PC-3 (cell line): ENCODE measurements at regions not wholly inside any gene's neighbourhood (a gene's known extent, or its start where the extent isn't known, plus 50 kb on each side); places are given as distances from the start of the nearest gene placed in this dataset.

Source experiments
- ATAC-seq: fragments of 200-7000 bp; cut with Tn5 transposase; 2 replicates; pipeline ENCODE4 v1.9.1; 2020; ENCODE audit warnings: mild to moderate bottlenecking, moderate library complexity
- BruUV-seq: library from RNA; stranded (reverse); fragments of 400-500 nt; replicated peaks from 2 replicates; lab custom pipeline; 2021; lab: Mats Ljungman, UMichigan
- CTCF ChIA-PET: fragments of 300-600 bp; sonication (Branson Sonifier 250); formaldehyde crosslinking; loops from one replicate; lab custom pipeline; 2022; ENCODE audit warnings: antibody characterized with exemption; lab: Charles Lee
- POLR2A ChIA-PET: fragments of 300-600 bp; sonication (Branson Sonifier 250); formaldehyde crosslinking; loops from one replicate; lab custom pipeline; 2022; ENCODE audit warnings: antibody characterized with exemption; ENCODE audit not compliant: unreplicated experiment; lab: Charles Lee
- DNase-seq: peaks from one replicate; pipeline ENCODE4 v3.0.0-alpha.2; 2015
- H2AFZ ChIP-seq: fragments of 300-600 bp; sonication (generic); 2 replicates; pipeline ENCODE4 v1.6.0; 2016; ENCODE audit warnings: antibody characterized with exemption, low read length
- H3F3A ChIP-seq: fragments of 300-600 bp; sonication (generic); one replicate; pipeline ENCODE4 v1.6.0; 2017; ENCODE audit warnings: antibody characterized with exemption, low read length, control low read depth, mild to moderate bottlenecking; ENCODE audit not compliant: unreplicated experiment
- H3K27ac ChIP-seq: fragments of 300-600 bp; sonication (generic); 2 replicates; pipeline ENCODE4 v1.5.1; 2016; ENCODE audit warnings: mild to moderate bottlenecking, low read length
- H3K27me3 ChIP-seq: fragments of 300-600 bp; sonication (generic); 2 replicates; pipeline ENCODE4 v1.6.1; 2016; ENCODE audit warnings: low read length, mixed read lengths
- H3K36me3 ChIP-seq: fragments of 300-600 bp; sonication (generic); 2 replicates; pipeline ENCODE4 v1.6.1; 2016; ENCODE audit warnings: low read depth, mixed run types, low read length, mixed read lengths
- H3K4me1 ChIP-seq: fragments of 300-600 bp; sonication (generic); 2 replicates; pipeline ENCODE4 v1.5.1; 2016; ENCODE audit warnings: low read length; ENCODE audit not compliant: insufficient read depth
- H3K4me2 ChIP-seq: fragments of 300-600 bp; sonication (generic); 2 replicates; pipeline ENCODE4 v1.6.0; 2016; ENCODE audit warnings: low read length
- H3K4me3 ChIP-seq: fragments of 300-600 bp; sonication (generic); 2 replicates; pipeline ENCODE4 v1.5.1; 2016; ENCODE audit warnings: mild to moderate bottlenecking, low read length, mixed read lengths
- H3K79me2 ChIP-seq: fragments of 300-600 bp; sonication (generic); 2 replicates; pipeline ENCODE4 v1.6.1; 2017; ENCODE audit warnings: low read length, mixed read lengths
- H3K9ac ChIP-seq: fragments of 300-600 bp; sonication (generic); 2 replicates; pipeline ENCODE4 v1.6.0; 2016; ENCODE audit warnings: mild to moderate bottlenecking, low read length
- H3K9me2 ChIP-seq: fragments of 300-600 bp; sonication (generic); replicated peaks from 2 replicates; pipeline ENCODE4 v1.6.1; 2016; ENCODE audit warnings: mixed run types, low read length, mixed read lengths
- H3K9me3 ChIP-seq: fragments of 300-600 bp; sonication (generic); 2 replicates; pipeline ENCODE4 v1.6.1; 2016; ENCODE audit warnings: low read length, mixed read lengths
- H4K20me1 ChIP-seq: fragments of 300-600 bp; sonication (generic); 2 replicates; pipeline ENCODE4 v1.6.1; 2016; ENCODE audit warnings: low read length, mixed read lengths
- EZH2 ChIP-seq: fragments of 300-600 bp; sonication (generic); IDR thresholded peaks from one replicate; pipeline ENCODE4 v1.6.1; 2017; ENCODE audit warnings: antibody characterized with exemption, mild to moderate bottlenecking, low read length; ENCODE audit not compliant: unreplicated experiment
- EZH2phosphoT487 ChIP-seq: fragments of 300-600 bp; sonication (generic); IDR thresholded peaks from 2 replicates; pipeline ENCODE4 v1.6.1; 2018; ENCODE audit warnings: mild to moderate bottlenecking, antibody characterized with exemption, low read length, borderline replicate concordance
- intact Hi-C: fragments of 100-400 bp; cut with micrococcal nuclease; formaldehyde crosslinking; loops from 2 replicates; pipeline ENCODE4 v1.9.0; 2023
- TF ChIP-seq, protein P1 (sequence below): fragments of 300-600 bp; sonication (generic); conservative IDR thresholded peaks from 2 replicates; pipeline ENCODE4 v1.5.1; 2017; ENCODE audit warnings: antibody characterized with exemption, low read depth, mild to moderate bottlenecking, low read length

- intact Hi-C loops = no loop called here
- H3K4me2 ChIP-seq = no peak overlapping the region
- H3K4me3 ChIP-seq = no peak overlapping the region
- H3K27me3 ChIP-seq = no peaks in the 10 kb centered on the region
- no peak for DNase-seq
- no peaks in the 10 kb centered on the region for H4K20me1 ChIP-seq
- no peaks in the 10 kb centered on the region for H3K36me3 ChIP-seq
- H2AFZ ChIP-seq = no peak overlapping the region
- no peak for TF ChIP-seq EZH2phosphoT487
- TF ChIP-seq EZH2 = no peak
- TF ChIP-seq, protein P1, sequence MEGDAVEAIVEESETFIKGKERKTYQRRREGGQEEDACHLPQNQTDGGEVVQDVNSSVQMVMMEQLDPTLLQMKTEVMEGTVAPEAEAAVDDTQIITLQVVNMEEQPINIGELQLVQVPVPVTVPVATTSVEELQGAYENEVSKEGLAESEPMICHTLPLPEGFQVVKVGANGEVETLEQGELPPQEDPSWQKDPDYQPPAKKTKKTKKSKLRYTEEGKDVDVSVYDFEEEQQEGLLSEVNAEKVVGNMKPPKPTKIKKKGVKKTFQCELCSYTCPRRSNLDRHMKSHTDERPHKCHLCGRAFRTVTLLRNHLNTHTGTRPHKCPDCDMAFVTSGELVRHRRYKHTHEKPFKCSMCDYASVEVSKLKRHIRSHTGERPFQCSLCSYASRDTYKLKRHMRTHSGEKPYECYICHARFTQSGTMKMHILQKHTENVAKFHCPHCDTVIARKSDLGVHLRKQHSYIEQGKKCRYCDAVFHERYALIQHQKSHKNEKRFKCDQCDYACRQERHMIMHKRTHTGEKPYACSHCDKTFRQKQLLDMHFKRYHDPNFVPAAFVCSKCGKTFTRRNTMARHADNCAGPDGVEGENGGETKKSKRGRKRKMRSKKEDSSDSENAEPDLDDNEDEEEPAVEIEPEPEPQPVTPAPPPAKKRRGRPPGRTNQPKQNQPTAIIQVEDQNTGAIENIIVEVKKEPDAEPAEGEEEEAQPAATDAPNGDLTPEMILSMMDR = no peak
- peaks cover 3% of the 10 kb centered on the region; the same call in 1 of the 2 replicates for H3K4me1 ChIP-seq
- no peaks in the 10 kb centered on the region for H3K79me2 ChIP-seq
- H3K9me3 ChIP-seq = no peaks in the 10 kb centered on the region
- ChIA-PET POLR2A (no interaction called here), CTCF (no interaction called here)
- H3F3A ChIP-seq = no peaks in the 10 kb centered on the region
- no peak for ATAC-seq
- no peak overlapping the region for H3K9ac ChIP-seq
- no peaks in the 10 kb centered on the region for H3K9me2 ChIP-seq
- no peak overlapping the region for H3K27ac ChIP-seq
- BruUV-seq = no TSS peak
Measured at GRCh38 chr5:119745976-119746375, 116.6 kb downstream of the FAM170A start.

- Histone ChIP-seq H3K27me3 (no peaks in the 10 kb centered on the region), H4K20me1 (no peaks in the 10 kb centered on the region), H3F3A (no peaks in the 10 kb centered on the region), H3K27ac (no peak overlapping the region), H3K4me2 (no peak overlapping the region), H2AFZ (no peak overlapping the region), H3K79me2 (no peaks in the 10 kb centered on the region), H3K4me3 (no peak overlapping the region), H3K9me2 (no peaks in the 10 kb centered on the region), H3K9me3 (no peaks in the 10 kb centered on the region), H3K9ac (no peak overlapping the region), H3K36me3 (no peaks in the 10 kb centered on the region), H3K4me1 (peaks cover 3% of the 10 kb centered on the region; the same call in 1 of the 2 replicates)
- TF ChIP-seq EZH2phosphoT487 (no peak), EZH2 (no peak)
- TF ChIP-seq, protein P1 = no peak
- ChIA-PET CTCF (no interaction called here), POLR2A (no interaction called here)
- intact Hi-C loops = no loop called here
- ATAC-seq (peak; percentile 74), DNase-seq (peak; percentile 24)
- BruUV-seq = no TSS peak
Measured at GRCh38 chr5:119746984-119747383, 117.6 kb downstream of the FAM170A start.

GRCh38 chr5:119750887-119751733 is 121.8 kb downstream of the FAM170A start:
- H3F3A ChIP-seq = no peaks in the 10 kb centered on the region
- H3K4me3 ChIP-seq = no peak overlapping the region
- no TSS peak for BruUV-seq
- no peaks in the 10 kb centered on the region for H3K27me3 ChIP-seq
- ChIA-PET POLR2A (no interaction called here), CTCF (no interaction called here)
- intact Hi-C loops = no loop called here
- TF ChIP-seq EZH2 = no peak
- TF ChIP-seq, protein P1 = no peak
- TF ChIP-seq EZH2phosphoT487 = no peak
- no peaks in the 10 kb centered on the region for H3K9me2 ChIP-seq
- no peaks in the 10 kb centered on the region for H3K79me2 ChIP-seq
- no peaks in the 10 kb centered on the region for H3K4me1 ChIP-seq
- H3K27ac ChIP-seq = no peak overlapping the region
- no peak overlapping the region for H3K4me2 ChIP-seq
- H3K9me3 ChIP-seq = no peaks in the 10 kb centered on the region
- no peaks in the 10 kb centered on the region for H3K36me3 ChIP-seq
- H3K9ac ChIP-seq = no peak overlapping the region
- no peak overlapping the region for H2AFZ ChIP-seq
- ATAC-seq (no peak), DNase-seq (no peak)
- H4K20me1 ChIP-seq = no peaks in the 10 kb centered on the region
